ENCODE measurements at regions not wholly inside any gene's neighbourhood (a gene's known extent, or its start where the extent isn't known, plus 50 kb on each side); places are given as distances from the start of the nearest gene placed in this dataset.

- TF ChIP-seq SUZ12 (IDR thresholded peaks at IDR 0.05), result no peak
- TF ChIP-seq ZNF384 (IDR thresholded peaks at IDR 0.05), result no peak
- no peak for TF ChIP-seq LEF1 (IDR thresholded peaks at IDR 0.05; ENCODE audit: borderline replicate concordance)
- TF ChIP-seq TARDBP (IDR thresholded peaks at IDR 0.05), result no peak
Measured at GRCh38 chr16:5433587-5433986, 336.0 kb upstream of the EEF2KMT start.
